Tibial nerve (tissue), 4 donors: ENCODE measurements at regions not wholly inside any gene's neighbourhood (a gene's known extent, or its start where the extent isn't known, plus 50 kb on each side); places are given as distances from the start of the nearest gene placed in this dataset.

Experiments used
- DNase-seq, 2 donors: peaks; one replicate each; pipeline ENCODE4 v3.0.0-alpha.2; 2019; ENCODE audit warnings: low spot score in 2 of 2
- H3K27ac ChIP-seq, 4 donors: fragments of 200-600 bp; sonication (generic) in 3 of 4; one replicate each; pipeline ENCODE4 v1.5.1; 2017 to 2019; ENCODE audit warnings: mild to moderate bottlenecking in 1 of 4
- H3K27me3 ChIP-seq, 2 donors: fragments of 200-600 bp; sonication (generic) in 1 of 2; one replicate each; pipeline versions ENCODE4 v1.5.1 to v1.6.0; 2017 to 2019
- H3K36me3 ChIP-seq, 3 donors: fragments of 200-600 bp; sonication (generic); one replicate each; pipeline ENCODE4 v1.5.1; 2018 to 2019
- H3K4me1 ChIP-seq, 4 donors: fragments of 200-600 bp; sonication (generic) in 3 of 4; one replicate each; pipeline ENCODE4 v1.5.1; 2017 to 2019
- H3K4me3 ChIP-seq, 4 donors: fragments of 200-600 bp; sonication (generic) in 3 of 4; one replicate each; pipeline ENCODE4 v1.5.1; 2017 to 2019; ENCODE audit warnings: mild to moderate bottlenecking in 1 of 4, moderate library complexity in 1 of 4
- H3K9me3 ChIP-seq, 4 donors: fragments of 200-600 bp; sonication (generic) in 3 of 4; one replicate each; pipeline ENCODE4 v1.5.1; 2017 to 2019
- CTCF ChIP-seq, 5 experiments: fragments of 200-600 bp in 3 of 5; fragments of 450-650 bp in 2 of 5; sonication (generic) in 3 of 5; IDR thresholded peaks; one replicate each; pipeline ENCODE4 v1.5.1; 2016 to 2019; ENCODE audit warnings: antibody characterized with exemption in 5 of 5, mild to moderate bottlenecking in 3 of 5, moderate library complexity in 2 of 5
- EP300 ChIP-seq, 2 donors: sonication (generic); formaldehyde crosslinking; IDR thresholded peaks; one replicate each; pipeline ENCODE4 v1.6.1; 2017; ENCODE audit warnings: antibody characterized with exemption in 2 of 2, mild to moderate bottlenecking in 1 of 2
- POLR2A ChIP-seq, 2 donors: fragments of 450-650 bp; IDR thresholded peaks; one replicate each; pipeline ENCODE4 v1.6.1; 2017; ENCODE audit warnings: antibody characterized with exemption in 2 of 2, mild to moderate bottlenecking in 2 of 2, moderate library complexity in 2 of 2
- WGBS, 2 donors: methylation state at CpG; one replicate each; pipeline ENCODE4 v1.1.5; 2018; 5-methylcytosine and 5-hydroxymethylcytosine counted together

GRCh38 chr5:98564836-98565235 is 208.6 kb upstream of the RGMB start:
- WGBS, 2 donors, result 91 to 94% methylated on average over 1 of the region's 1 CpG
- Histone ChIP-seq H3K36me3 (no peaks in the 10 kb centered on the region), H3K4me3 (no peak overlapping the region), H3K9me3 (no peaks in the 10 kb centered on the region), H3K4me1 (no peaks in the 10 kb centered on the region), H3K27ac (peak overlapping the region in 2 of 4 donors; percentile 33 to 56), H3K27me3 (no peaks in the 10 kb centered on the region)
- no peak for DNase-seq
- TF ChIP-seq EP300 (IDR thresholded peaks at IDR 0.05) (no peak), CTCF (IDR thresholded peaks at IDR 0.05) (no peak), POLR2A (IDR thresholded peaks at IDR 0.05) (no peak)

GRCh38 chr5:98568336-98568735 is 205.1 kb upstream of the RGMB start:
- WGBS, 2 donors, result 93 to 94% methylated on average over 1 of the region's 1 CpG
- no peak for DNase-seq
- no peak overlapping the region for H3K27ac ChIP-seq
- no peaks in the 10 kb centered on the region for H3K36me3 ChIP-seq
- H3K4me3 ChIP-seq, result no peak overlapping the region
- H3K4me1 ChIP-seq, result no peaks in the 10 kb centered on the region
- H3K9me3 ChIP-seq, result no peaks in the 10 kb centered on the region
- TF ChIP-seq EP300 (IDR thresholded peaks at IDR 0.05), result no peak
- no peak for TF ChIP-seq POLR2A (IDR thresholded peaks at IDR 0.05)
- TF ChIP-seq CTCF (IDR thresholded peaks at IDR 0.05), result no peak
- H3K27me3 ChIP-seq, result no peaks in the 10 kb centered on the region

GRCh38 chr5:98569288-98569687 is 204.2 kb upstream of the RGMB start:
- Histone ChIP-seq H3K4me1 (no peaks in the 10 kb centered on the region), H3K36me3 (no peaks in the 10 kb centered on the region), H3K27me3 (no peaks in the 10 kb centered on the region), H3K9me3 (no peaks in the 10 kb centered on the region), H3K4me3 (no peak overlapping the region), H3K27ac (no peak overlapping the region)
- WGBS, 2 donors, result 92 to 96% methylated on average over 4 of the region's 4 CpGs
- DNase-seq, result no peak
- no peak for TF ChIP-seq POLR2A (IDR thresholded peaks at IDR 0.05)
- TF ChIP-seq CTCF (IDR thresholded peaks at IDR 0.05), result no peak
- TF ChIP-seq EP300 (IDR thresholded peaks at IDR 0.05), result no peak

- no peaks in the 10 kb centered on the region for H3K4me1 ChIP-seq
- no peak for DNase-seq
- TF ChIP-seq CTCF (IDR thresholded peaks at IDR 0.05), result no peak
- no peak for TF ChIP-seq EP300 (IDR thresholded peaks at IDR 0.05)
- TF ChIP-seq POLR2A (IDR thresholded peaks at IDR 0.05), result no peak
- H3K27me3 ChIP-seq, result no peaks in the 10 kb centered on the region
- 17 to 25% methylated on average over 1 of the region's 1 CpG for WGBS, 2 donors
- H3K9me3 ChIP-seq, result no peaks in the 10 kb centered on the region
- H3K4me3 ChIP-seq, result no peak overlapping the region
- no peak overlapping the region for H3K27ac ChIP-seq
- H3K36me3 ChIP-seq, result no peaks in the 10 kb centered on the region
These were observed 203.5 kb upstream of the RGMB start for GRCh38 chr5:98570010-98570409.

- Histone ChIP-seq H3K4me3 (no peak overlapping the region), H3K27me3 (no peaks in the 10 kb centered on the region), H3K4me1 (no peaks in the 10 kb centered on the region), H3K27ac (no peak overlapping the region), H3K9me3 (no peaks in the 10 kb centered on the region), H3K36me3 (no peaks in the 10 kb centered on the region)
- DNase-seq, result no peak
- TF ChIP-seq CTCF (IDR thresholded peaks at IDR 0.05) (no peak), EP300 (IDR thresholded peaks at IDR 0.05) (no peak), POLR2A (IDR thresholded peaks at IDR 0.05) (no peak)
- WGBS, 2 donors, result 10 to 12% methylated on average over 1 of the region's 1 CpG
These were observed 202.7 kb upstream of the RGMB start for GRCh38 chr5:98570661-98571191.
